Vagina (tissue), 2 donors: ENCODE measurements at regions not wholly inside any gene's neighbourhood (a gene's known extent, or its start where the extent isn't known, plus 50 kb on each side); places are given as distances from the start of the nearest gene placed in this dataset.

Source experiments
- DNase-seq, 2 donors: peaks; one replicate each; pipeline ENCODE4 v3.0.0-alpha.2; 2017; ENCODE audit errors: extremely low spot score in 2 of 2
- H3K27ac ChIP-seq: fragments of 200-600 bp; sonication (generic); one replicate; pipeline ENCODE4 v1.5.1; 2019
- H3K27me3 ChIP-seq: fragments of 200-600 bp; sonication (generic); one replicate; pipeline ENCODE4 v1.5.1; 2019
- H3K36me3 ChIP-seq, 2 donors: fragments of 200-600 bp; sonication (generic); one replicate each; pipeline ENCODE4 v1.5.1; 2017 to 2019
- H3K4me1 ChIP-seq: fragments of 200-600 bp; sonication (generic); one replicate; pipeline ENCODE4 v1.5.1; 2019
- H3K4me3 ChIP-seq, 2 donors: fragments of 200-600 bp; sonication (generic); 1 replicate in 1 of 2; 2 replicates in 1 of 2; pipeline ENCODE4 v1.5.1; 2016 to 2019
- H3K9me3 ChIP-seq: fragments of 200-600 bp; sonication (generic); one replicate; pipeline ENCODE4 v1.5.1; 2019
- POLR2A ChIP-seq, 2 donors: fragments of 450-650 bp; IDR thresholded peaks; one replicate each; pipeline ENCODE4 v1.6.1; 2017; ENCODE audit warnings: antibody characterized with exemption in 2 of 2, mild to moderate bottlenecking in 2 of 2, moderate library complexity in 2 of 2
- POLR2AphosphoS5 ChIP-seq, 2 donors: sonication (generic); formaldehyde crosslinking; IDR thresholded peaks; one replicate each; pipeline ENCODE4 v1.9.0; 2017; ENCODE audit warnings: antibody characterized with exemption in 2 of 2, mild to moderate bottlenecking in 2 of 2, low read depth in 1 of 2; ENCODE audit not compliant: insufficient read depth in 1 of 2
- intact Hi-C: fragments of 100-400 bp; cut with DNase I; formaldehyde crosslinking; loops from one replicate; pipeline ENCODE4 v1.15.1; 2023
- TF ChIP-seq, protein P1 (sequence below), 3 experiments: fragments of 450-650 bp in 2 of 3; fragments of 200-600 bp in 1 of 3; sonication (generic) in 1 of 3; IDR thresholded peaks; one replicate each; pipeline ENCODE4 v1.5.1; 2017 to 2019; ENCODE audit warnings: antibody characterized with exemption in 3 of 3, mild to moderate bottlenecking in 2 of 3, moderate library complexity in 2 of 3

DNA sequence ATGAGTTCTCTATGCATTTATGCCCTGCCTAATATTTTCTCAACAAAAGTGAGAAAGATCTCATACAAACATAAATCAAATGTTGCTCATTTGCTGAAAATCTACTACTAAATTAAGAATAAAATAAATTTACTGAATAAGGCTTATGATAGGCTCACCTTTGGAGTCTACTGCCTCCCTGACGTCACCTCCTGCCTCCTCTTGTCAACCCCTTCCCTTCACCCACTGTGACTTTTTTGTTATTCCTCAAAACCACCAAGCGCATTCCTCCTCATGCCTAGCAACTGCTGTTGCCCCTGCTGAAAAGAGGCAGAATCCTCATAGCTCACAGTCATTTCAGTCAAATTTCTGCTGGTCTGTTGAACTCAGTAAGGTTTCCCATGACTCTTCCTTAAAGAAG, 2422.2 kb downstream of the TP53TG3F start:
- DNase-seq: no peak
- TF ChIP-seq, protein P1, sequence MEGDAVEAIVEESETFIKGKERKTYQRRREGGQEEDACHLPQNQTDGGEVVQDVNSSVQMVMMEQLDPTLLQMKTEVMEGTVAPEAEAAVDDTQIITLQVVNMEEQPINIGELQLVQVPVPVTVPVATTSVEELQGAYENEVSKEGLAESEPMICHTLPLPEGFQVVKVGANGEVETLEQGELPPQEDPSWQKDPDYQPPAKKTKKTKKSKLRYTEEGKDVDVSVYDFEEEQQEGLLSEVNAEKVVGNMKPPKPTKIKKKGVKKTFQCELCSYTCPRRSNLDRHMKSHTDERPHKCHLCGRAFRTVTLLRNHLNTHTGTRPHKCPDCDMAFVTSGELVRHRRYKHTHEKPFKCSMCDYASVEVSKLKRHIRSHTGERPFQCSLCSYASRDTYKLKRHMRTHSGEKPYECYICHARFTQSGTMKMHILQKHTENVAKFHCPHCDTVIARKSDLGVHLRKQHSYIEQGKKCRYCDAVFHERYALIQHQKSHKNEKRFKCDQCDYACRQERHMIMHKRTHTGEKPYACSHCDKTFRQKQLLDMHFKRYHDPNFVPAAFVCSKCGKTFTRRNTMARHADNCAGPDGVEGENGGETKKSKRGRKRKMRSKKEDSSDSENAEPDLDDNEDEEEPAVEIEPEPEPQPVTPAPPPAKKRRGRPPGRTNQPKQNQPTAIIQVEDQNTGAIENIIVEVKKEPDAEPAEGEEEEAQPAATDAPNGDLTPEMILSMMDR (IDR thresholded peaks at IDR 0.05): no peak
- TF ChIP-seq POLR2AphosphoS5 (IDR thresholded peaks at IDR 0.05; ENCODE audit: insufficient read depth in 1 of 2, low read depth in 1 of 2) (no peak), POLR2A (IDR thresholded peaks at IDR 0.05) (no peak)
- H3K9me3 ChIP-seq: no peaks in the 10 kb centered on the region
- H3K27me3 ChIP-seq: no peaks in the 10 kb centered on the region
- intact Hi-C loops: no loop called here
- no peak overlapping the region for H3K27ac ChIP-seq
- no peaks in the 10 kb centered on the region for H3K36me3 ChIP-seq
- H3K4me1 ChIP-seq: no peaks in the 10 kb centered on the region
- no peak overlapping the region for H3K4me3 ChIP-seq

DNA sequence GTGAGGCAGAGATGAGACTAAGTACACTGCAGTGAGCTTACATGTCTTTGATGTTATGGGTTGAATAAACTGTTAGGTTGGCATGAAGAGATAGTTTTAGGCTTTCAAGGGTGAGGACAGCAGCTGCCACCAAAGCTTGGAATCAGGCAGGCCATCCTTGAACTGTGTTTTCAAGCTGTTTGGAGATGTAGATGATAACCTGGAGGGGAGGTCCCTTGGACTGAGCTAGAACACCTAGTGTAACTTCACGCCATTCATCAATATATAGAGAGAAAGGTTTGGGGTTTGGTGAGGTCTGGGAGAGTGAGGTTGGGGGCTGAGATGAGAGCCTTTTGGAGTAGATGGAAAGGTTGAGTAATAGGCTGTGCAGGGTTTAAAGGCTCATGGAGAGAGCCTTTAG, 2447.0 kb downstream of the TP53TG3F start:
- TF ChIP-seq POLR2A (IDR thresholded peaks at IDR 0.05) (no peak), POLR2AphosphoS5 (IDR thresholded peaks at IDR 0.05; ENCODE audit: insufficient read depth in 1 of 2, low read depth in 1 of 2) (no peak)
- TF ChIP-seq, protein P1 (IDR thresholded peaks at IDR 0.05): no peak
- H3K4me3 ChIP-seq: no peak overlapping the region
- peak in 1 of 2 donors; percentile 69 for DNase-seq
- no peaks in the 10 kb centered on the region for H3K27me3 ChIP-seq
- intact Hi-C loops: no loop called here
- no peak overlapping the region for H3K27ac ChIP-seq
- H3K36me3 ChIP-seq: no peaks in the 10 kb centered on the region
- H3K4me1 ChIP-seq: no peaks in the 10 kb centered on the region
- H3K9me3 ChIP-seq: no peaks in the 10 kb centered on the region

DNA sequence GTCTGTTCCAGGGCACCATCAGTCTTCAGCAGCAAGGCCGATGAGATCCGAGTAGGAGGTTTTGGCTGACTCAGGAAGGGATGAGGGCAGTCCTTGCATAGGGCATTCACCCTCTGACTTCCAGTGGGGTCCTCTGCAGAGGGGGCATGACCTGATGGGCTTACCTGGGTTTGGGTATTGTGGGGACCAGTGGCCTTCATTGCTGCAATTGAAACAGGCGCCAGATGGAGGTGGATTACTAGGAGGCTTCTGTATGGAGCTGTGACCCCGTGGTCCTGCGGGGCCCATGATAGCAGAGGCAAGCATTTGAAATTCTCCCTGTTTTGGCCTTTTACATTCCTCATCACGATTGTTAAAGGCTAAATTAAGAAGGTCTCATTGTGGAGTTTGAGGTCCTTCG, 2448.7 kb downstream of the TP53TG3F start:
- intact Hi-C loops: no loop called here
- TF ChIP-seq POLR2AphosphoS5 (IDR thresholded peaks at IDR 0.05; ENCODE audit: insufficient read depth in 1 of 2, low read depth in 1 of 2) (no peak), POLR2A (IDR thresholded peaks at IDR 0.05) (no peak)
- no peaks in the 10 kb centered on the region for H3K4me1 ChIP-seq
- H3K36me3 ChIP-seq: no peaks in the 10 kb centered on the region
- no peak overlapping the region for H3K27ac ChIP-seq
- H3K9me3 ChIP-seq: no peaks in the 10 kb centered on the region
- H3K4me3 ChIP-seq: no peak overlapping the region
- H3K27me3 ChIP-seq: no peaks in the 10 kb centered on the region
- peak in 1 of 2 donors; percentile 37 for DNase-seq

DNA sequence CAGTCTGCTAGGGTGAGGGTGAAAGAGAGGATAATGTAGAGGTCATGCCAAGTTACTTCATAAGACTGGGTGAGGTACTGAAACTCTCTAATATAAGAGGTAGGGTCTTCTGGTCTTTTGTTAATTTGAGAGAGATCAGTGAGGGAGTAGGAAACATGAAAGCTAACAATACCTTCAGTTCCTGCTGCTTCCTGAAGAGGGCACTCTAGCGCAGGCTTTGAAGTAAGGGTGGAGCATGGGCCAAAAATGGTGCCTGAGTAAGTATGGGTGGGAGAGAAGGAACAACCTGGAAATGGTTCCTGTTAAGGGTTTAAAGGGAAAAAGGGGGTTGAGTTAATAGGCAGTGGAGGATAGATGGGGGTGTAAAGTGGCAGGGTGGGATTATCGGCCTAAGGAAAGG, 2449.5 kb downstream of the TP53TG3F start:
- Histone ChIP-seq H3K9me3 (no peaks in the 10 kb centered on the region), H3K4me1 (no peaks in the 10 kb centered on the region), H3K27ac (no peak overlapping the region), H3K36me3 (no peaks in the 10 kb centered on the region), H3K4me3 (no peak overlapping the region), H3K27me3 (no peaks in the 10 kb centered on the region)
- TF ChIP-seq POLR2A (IDR thresholded peaks at IDR 0.05): no peak
- TF ChIP-seq, protein P1 (IDR thresholded peaks at IDR 0.05): no peak
- TF ChIP-seq POLR2AphosphoS5 (IDR thresholded peaks at IDR 0.05; ENCODE audit: insufficient read depth in 1 of 2, low read depth in 1 of 2): no peak
- DNase-seq: no peak
- intact Hi-C loops: no loop called here

DNA sequence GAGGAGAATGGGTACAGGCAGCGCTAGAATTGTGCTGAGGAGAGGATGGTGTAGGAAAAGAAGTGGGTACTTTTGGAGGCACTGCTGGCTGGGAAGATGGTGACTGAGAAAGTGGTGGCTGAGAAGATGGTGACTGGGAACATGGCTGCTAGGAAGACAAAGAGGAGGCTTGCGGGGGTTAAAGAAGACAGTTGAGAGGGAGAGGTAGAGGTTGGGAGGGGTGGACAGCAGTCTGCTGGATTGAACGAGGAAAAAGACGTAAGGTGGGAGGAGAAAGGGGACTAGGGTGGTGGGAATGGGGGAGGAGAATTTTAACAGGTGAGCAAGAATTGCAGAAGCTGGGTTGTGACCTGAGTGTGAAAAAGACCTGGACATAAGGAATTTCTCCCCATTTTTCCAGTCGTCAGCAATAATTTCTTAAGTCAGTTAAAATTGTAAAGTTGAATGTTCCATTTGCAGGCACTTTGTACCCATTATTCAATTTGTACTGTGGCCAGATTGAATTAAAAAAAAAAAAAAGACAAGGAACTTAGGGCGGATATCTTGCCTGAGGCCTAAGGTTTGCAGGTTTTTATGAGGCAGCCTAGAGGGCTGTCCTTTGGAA, 2450.0 kb downstream of the TP53TG3F start:
- TF ChIP-seq POLR2A (IDR thresholded peaks at IDR 0.05) (no peak), POLR2AphosphoS5 (IDR thresholded peaks at IDR 0.05; ENCODE audit: insufficient read depth in 1 of 2, low read depth in 1 of 2) (no peak)
- TF ChIP-seq, protein P1 (IDR thresholded peaks at IDR 0.05): no peak
- H3K27ac ChIP-seq: no peak overlapping the region
- DNase-seq: peak; percentile 52 to 55
- H3K36me3 ChIP-seq: no peaks in the 10 kb centered on the region
- intact Hi-C loops: no loop called here
- H3K27me3 ChIP-seq: no peaks in the 10 kb centered on the region
- H3K4me1 ChIP-seq: no peaks in the 10 kb centered on the region
- H3K9me3 ChIP-seq: no peaks in the 10 kb centered on the region
- H3K4me3 ChIP-seq: no peak overlapping the region
